ENCODE measurements at regions not wholly inside any gene's neighbourhood (a gene's known extent, or its start where the extent isn't known, plus 50 kb on each side); places are given as distances from the start of the nearest gene placed in this dataset.

DNA sequence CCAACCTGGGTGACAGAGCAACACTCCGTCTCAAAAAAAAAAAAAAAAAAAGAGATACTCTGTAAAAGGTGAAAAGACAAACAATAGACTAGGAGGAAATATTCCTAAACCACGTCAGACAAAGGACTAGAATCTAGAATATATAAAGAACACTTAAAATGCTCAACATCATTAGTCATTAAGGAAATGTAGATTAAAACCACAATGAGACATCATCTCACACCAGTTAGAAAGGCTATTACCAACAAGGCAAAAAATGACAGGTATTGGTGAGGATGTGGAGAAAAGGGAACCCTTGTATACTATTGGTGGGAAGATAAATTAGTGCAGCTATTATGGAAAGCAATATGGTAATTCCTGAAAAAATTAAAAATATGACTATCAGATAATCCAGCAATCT, 903.1 kb upstream of the SOX9 start:
- no peak for TF ChIP-seq HNF4A (conservative IDR thresholded peaks at IDR 0.05)
- TF ChIP-seq HNF4G (IDR thresholded peaks at IDR 0.05): no peak
- TF ChIP-seq FOXA1 (IDR thresholded peaks at IDR 0.05): no peak
- TF ChIP-seq YY1 (IDR thresholded peaks at IDR 0.05): no peak
- no peak for TF ChIP-seq SP1 (IDR thresholded peaks at IDR 0.05)
- no peak overlapping the region for H3K27ac ChIP-seq (ENCODE audit: low read depth in 1 of 2, low read length in 2 of 2)
- peaks cover 0 to 3% (median 0%) of the 10 kb centered on the region in 4 donors for H3K9me3 ChIP-seq (ENCODE audit: control insufficient read depth in 4 of 4, low read length in 3 of 4)
- H3K4me3 ChIP-seq (ENCODE audit: low read depth in 1 of 3, low read length in 3 of 3): no peak overlapping the region
- no peak for DNase-seq (ENCODE audit: low spot score)
- 90% methylated on average over 2 of the region's 2 CpGs for WGBS
- H3K36me3 ChIP-seq (ENCODE audit: control insufficient read depth in 4 of 4, insufficient read depth in 3 of 4, low read depth in 1 of 4, low read length in 3 of 4): no peaks in the 10 kb centered on the region
- no peaks in the 10 kb centered on the region for H3K4me1 ChIP-seq (ENCODE audit: control insufficient read depth in 4 of 4, insufficient read depth in 4 of 4, low read length in 3 of 4)
- no peaks in the 10 kb centered on the region for H3K27me3 ChIP-seq (ENCODE audit: control insufficient read depth in 4 of 4, insufficient read depth in 4 of 4, low read length in 3 of 4)
- H3K9ac ChIP-seq (ENCODE audit: low read depth in 1 of 2, low read length in 2 of 2): no peak overlapping the region

GRCh38 chr17:71224824-71225575, 895.8 kb upstream of the SOX9 start:
- no peak overlapping the region for H3K27ac ChIP-seq (ENCODE audit: low read depth in 1 of 2, low read length in 2 of 2)
- H3K27me3 ChIP-seq (ENCODE audit: control insufficient read depth in 4 of 4, insufficient read depth in 4 of 4, low read length in 3 of 4): no peaks in the 10 kb centered on the region
- H3K4me3 ChIP-seq (ENCODE audit: low read depth in 1 of 3, low read length in 3 of 3): no peak overlapping the region
- no peak for DNase-seq (ENCODE audit: low spot score)
- H3K4me1 ChIP-seq (ENCODE audit: control insufficient read depth in 4 of 4, insufficient read depth in 4 of 4, low read length in 3 of 4): peaks cover 0 to 2% (median 0%) of the 10 kb centered on the region in 4 donors
- no peaks in the 10 kb centered on the region for H3K36me3 ChIP-seq (ENCODE audit: control insufficient read depth in 4 of 4, insufficient read depth in 3 of 4, low read depth in 1 of 4, low read length in 3 of 4)
- TF ChIP-seq HNF4A (conservative IDR thresholded peaks at IDR 0.05) (no peak), FOXA2 (IDR thresholded peaks at IDR 0.05) (no peak), JUND (IDR thresholded peaks at IDR 0.05) (no peak), MAX (IDR thresholded peaks at IDR 0.05) (no peak), RXRA (IDR thresholded peaks at IDR 0.05) (no peak), FOXA1 (IDR thresholded peaks at IDR 0.05) (no peak), ATF3 (IDR thresholded peaks at IDR 0.05) (no peak), SP1 (IDR thresholded peaks at IDR 0.05) (no peak), REST (IDR thresholded peaks at IDR 0.05) (no peak), NR2F2 (IDR thresholded peaks at IDR 0.05) (no peak), RAD21 (IDR thresholded peaks at IDR 0.05) (no peak), HNF4G (IDR thresholded peaks at IDR 0.05) (no peak), GABPA (IDR thresholded peaks at IDR 0.05 in 1 of 2, conservative IDR thresholded peaks at IDR 0.05 in 1 of 2) (no peak), EGR1 (IDR thresholded peaks at IDR 0.05; ENCODE audit: low read depth in 2 of 2) (no peak), YY1 (IDR thresholded peaks at IDR 0.05) (no peak)
- TF ChIP-seq, protein P1, sequence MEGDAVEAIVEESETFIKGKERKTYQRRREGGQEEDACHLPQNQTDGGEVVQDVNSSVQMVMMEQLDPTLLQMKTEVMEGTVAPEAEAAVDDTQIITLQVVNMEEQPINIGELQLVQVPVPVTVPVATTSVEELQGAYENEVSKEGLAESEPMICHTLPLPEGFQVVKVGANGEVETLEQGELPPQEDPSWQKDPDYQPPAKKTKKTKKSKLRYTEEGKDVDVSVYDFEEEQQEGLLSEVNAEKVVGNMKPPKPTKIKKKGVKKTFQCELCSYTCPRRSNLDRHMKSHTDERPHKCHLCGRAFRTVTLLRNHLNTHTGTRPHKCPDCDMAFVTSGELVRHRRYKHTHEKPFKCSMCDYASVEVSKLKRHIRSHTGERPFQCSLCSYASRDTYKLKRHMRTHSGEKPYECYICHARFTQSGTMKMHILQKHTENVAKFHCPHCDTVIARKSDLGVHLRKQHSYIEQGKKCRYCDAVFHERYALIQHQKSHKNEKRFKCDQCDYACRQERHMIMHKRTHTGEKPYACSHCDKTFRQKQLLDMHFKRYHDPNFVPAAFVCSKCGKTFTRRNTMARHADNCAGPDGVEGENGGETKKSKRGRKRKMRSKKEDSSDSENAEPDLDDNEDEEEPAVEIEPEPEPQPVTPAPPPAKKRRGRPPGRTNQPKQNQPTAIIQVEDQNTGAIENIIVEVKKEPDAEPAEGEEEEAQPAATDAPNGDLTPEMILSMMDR (IDR thresholded peaks at IDR 0.05; ENCODE audit: low read depth, low read length, missing input control): no peak
- TF ChIP-seq, protein P2, sequence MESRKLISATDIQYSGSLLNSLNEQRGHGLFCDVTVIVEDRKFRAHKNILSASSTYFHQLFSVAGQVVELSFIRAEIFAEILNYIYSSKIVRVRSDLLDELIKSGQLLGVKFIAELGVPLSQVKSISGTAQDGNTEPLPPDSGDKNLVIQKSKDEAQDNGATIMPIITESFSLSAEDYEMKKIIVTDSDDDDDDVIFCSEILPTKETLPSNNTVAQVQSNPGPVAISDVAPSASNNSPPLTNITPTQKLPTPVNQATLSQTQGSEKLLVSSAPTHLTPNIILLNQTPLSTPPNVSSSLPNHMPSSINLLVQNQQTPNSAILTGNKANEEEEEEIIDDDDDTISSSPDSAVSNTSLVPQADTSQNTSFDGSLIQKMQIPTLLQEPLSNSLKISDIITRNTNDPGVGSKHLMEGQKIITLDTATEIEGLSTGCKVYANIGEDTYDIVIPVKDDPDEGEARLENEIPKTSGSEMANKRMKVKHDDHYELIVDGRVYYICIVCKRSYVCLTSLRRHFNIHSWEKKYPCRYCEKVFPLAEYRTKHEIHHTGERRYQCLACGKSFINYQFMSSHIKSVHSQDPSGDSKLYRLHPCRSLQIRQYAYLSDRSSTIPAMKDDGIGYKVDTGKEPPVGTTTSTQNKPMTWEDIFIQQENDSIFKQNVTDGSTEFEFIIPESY (IDR thresholded peaks at IDR 0.05): no peak
- H3K9ac ChIP-seq (ENCODE audit: low read depth in 1 of 2, low read length in 2 of 2): no peak overlapping the region
- H3K9me3 ChIP-seq (ENCODE audit: control insufficient read depth in 4 of 4, low read length in 3 of 4): no peaks in the 10 kb centered on the region
- 85% methylated on average over 3 of the region's 3 CpGs for WGBS

All from liver (tissue), 8 donors.